22Rv1 (cell line): ENCODE measurements at regions not wholly inside any gene's neighbourhood (a gene's known extent, or its start where the extent isn't known, plus 50 kb on each side); places are given as distances from the start of the nearest gene placed in this dataset.
A peak's percentile ranks its signal among the peaks of the same experiment; 100 is the strongest.

Experiments used
- H3K27ac ChIP-seq: fragments of 450-650 bp; 2 replicates; pipeline ENCODE4 v1.5.1; 2017
- CTCF ChIP-seq: fragments of 450-650 bp; IDR thresholded peaks from 2 replicates; pipeline ENCODE4 v1.5.1; 2017; ENCODE audit warnings: mild to moderate bottlenecking
- ZFX ChIP-seq: fragments of 450-650 bp; IDR thresholded peaks from 2 replicates; pipeline ENCODE4 v1.6.1; 2017; ENCODE audit warnings: antibody characterized with exemption, borderline replicate concordance

- TF ChIP-seq ZFX (no peak), CTCF (no peak)
- no peak overlapping the region for H3K27ac ChIP-seq
These were observed 50.6 kb downstream of the SLIT2 start for GRCh38 chr4:20302336-20302735.

- TF ChIP-seq ZFX: no peak
- TF ChIP-seq CTCF: peak; percentile 34; the same call in 1 of the 2 replicates
- H3K27ac ChIP-seq: no peak overlapping the region
These were observed 54.3 kb downstream of the SLIT2 start for GRCh38 chr4:20305976-20306375.

GRCh38 chr4:20311856-20312255, 60.2 kb downstream of the SLIT2 start:
- TF ChIP-seq ZFX (no peak), CTCF (no peak)
- no peak overlapping the region for H3K27ac ChIP-seq

- no peak overlapping the region for H3K27ac ChIP-seq
- TF ChIP-seq ZFX (no peak), CTCF (no peak)
These were observed 61.7 kb downstream of the SLIT2 start for GRCh38 chr4:20313237-20314030.

- TF ChIP-seq ZFX (no peak), CTCF (no peak)
- no peak overlapping the region for H3K27ac ChIP-seq
These were observed 65.8 kb downstream of the SLIT2 start for GRCh38 chr4:20317424-20317985.

- H3K27ac ChIP-seq: no peak overlapping the region
- TF ChIP-seq ZFX (no peak), CTCF (no peak)
These were observed 66.5 kb downstream of the SLIT2 start for GRCh38 chr4:20318001-20318908.
